Prostate gland (tissue), 2 donors: ENCODE measurements at regions not wholly inside any gene's neighbourhood (a gene's known extent, or its start where the extent isn't known, plus 50 kb on each side); places are given as distances from the start of the nearest gene placed in this dataset.

Source experiments
- DNase-seq: peaks from one replicate; pipeline ENCODE4 v3.0.0-alpha.2; 2019; ENCODE audit warnings: low spot score
- H3K27ac ChIP-seq, 2 donors: fragments of 200-600 bp; sonication (generic); 2 replicates each; pipeline ENCODE4 v1.5.1; 2017 to 2019
- H3K27me3 ChIP-seq: fragments of 200-600 bp; sonication (generic); replicated peaks from 2 replicates; pipeline ENCODE4 v1.5.1; 2019; ENCODE audit not compliant: insufficient read depth
- H3K36me3 ChIP-seq, 2 donors: fragments of 200-600 bp; sonication (generic); 1 replicate in 1 of 2; 2 replicates in 1 of 2; pipeline versions ENCODE4 v1.5.1 to v1.8.1; 2017 to 2019
- H3K4me1 ChIP-seq: fragments of 200-600 bp; sonication (generic); replicated peaks from 2 replicates; pipeline ENCODE4 v1.5.1; 2019
- H3K4me3 ChIP-seq, 2 donors: fragments of 200-600 bp; sonication (generic); 2 replicates each; pipeline ENCODE4 v1.5.1; 2017 to 2019
- H3K9me3 ChIP-seq: fragments of 200-600 bp; sonication (generic); 2 replicates; pipeline ENCODE4 v1.5.1; 2017
- POLR2A ChIP-seq: fragments of 450-650 bp; IDR thresholded peaks from one replicate; pipeline ENCODE4 v1.6.1; 2016; ENCODE audit warnings: antibody characterized with exemption, mild to moderate bottlenecking
- POLR2AphosphoS5 ChIP-seq: sonication (generic); formaldehyde crosslinking; IDR thresholded peaks from one replicate; pipeline ENCODE4 v1.6.1; 2017; ENCODE audit warnings: antibody characterized with exemption
- WGBS: methylation state at CpG from one replicate; pipeline ENCODE4 v1.1.5; 2018; 5-methylcytosine and 5-hydroxymethylcytosine counted together
- intact Hi-C: fragments of 100-400 bp; cut with DNase I; formaldehyde crosslinking; loops from one replicate; pipeline ENCODE4 v1.14.2; 2022
- TF ChIP-seq, protein P1 (sequence below), 4 experiments: fragments of 200-600 bp in 2 of 4; fragments of 450-650 bp in 2 of 4; sonication (generic) in 2 of 4; IDR thresholded peaks; 1 replicate in 3 of 4; 2 replicates in 1 of 4; pipeline ENCODE4 v1.5.1; 2016 to 2019; ENCODE audit warnings: antibody characterized with exemption in 4 of 4, mild to moderate bottlenecking in 2 of 4, moderate library complexity in 2 of 4

DNA sequence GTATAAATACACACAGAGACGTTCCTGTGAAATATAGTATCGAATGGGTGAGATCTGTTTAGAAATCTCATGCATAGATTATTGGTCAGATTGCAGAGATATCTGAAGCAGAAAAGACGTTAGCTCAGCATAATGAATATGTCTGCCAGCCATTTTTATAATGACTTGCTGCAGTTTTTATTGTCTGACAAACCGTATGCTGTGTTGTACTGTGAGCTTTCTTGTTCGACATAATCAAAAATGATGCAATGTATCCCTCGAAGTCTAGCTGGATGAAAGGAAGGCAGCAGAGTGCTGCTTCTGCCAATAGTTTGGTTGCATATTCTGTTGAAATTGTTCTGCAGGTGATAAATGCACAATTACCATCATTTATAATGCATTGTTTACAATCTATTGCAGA, 514.9 kb upstream of the ARRDC3 start:
- H3K9me3 ChIP-seq: no peaks in the 10 kb centered on the region
- H3K27me3 ChIP-seq: no peaks in the 10 kb centered on the region
- H3K4me1 ChIP-seq: no peaks in the 10 kb centered on the region
- no peaks in the 10 kb centered on the region for H3K36me3 ChIP-seq
- TF ChIP-seq, protein P1, sequence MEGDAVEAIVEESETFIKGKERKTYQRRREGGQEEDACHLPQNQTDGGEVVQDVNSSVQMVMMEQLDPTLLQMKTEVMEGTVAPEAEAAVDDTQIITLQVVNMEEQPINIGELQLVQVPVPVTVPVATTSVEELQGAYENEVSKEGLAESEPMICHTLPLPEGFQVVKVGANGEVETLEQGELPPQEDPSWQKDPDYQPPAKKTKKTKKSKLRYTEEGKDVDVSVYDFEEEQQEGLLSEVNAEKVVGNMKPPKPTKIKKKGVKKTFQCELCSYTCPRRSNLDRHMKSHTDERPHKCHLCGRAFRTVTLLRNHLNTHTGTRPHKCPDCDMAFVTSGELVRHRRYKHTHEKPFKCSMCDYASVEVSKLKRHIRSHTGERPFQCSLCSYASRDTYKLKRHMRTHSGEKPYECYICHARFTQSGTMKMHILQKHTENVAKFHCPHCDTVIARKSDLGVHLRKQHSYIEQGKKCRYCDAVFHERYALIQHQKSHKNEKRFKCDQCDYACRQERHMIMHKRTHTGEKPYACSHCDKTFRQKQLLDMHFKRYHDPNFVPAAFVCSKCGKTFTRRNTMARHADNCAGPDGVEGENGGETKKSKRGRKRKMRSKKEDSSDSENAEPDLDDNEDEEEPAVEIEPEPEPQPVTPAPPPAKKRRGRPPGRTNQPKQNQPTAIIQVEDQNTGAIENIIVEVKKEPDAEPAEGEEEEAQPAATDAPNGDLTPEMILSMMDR (IDR thresholded peaks at IDR 0.05): no peak
- no peak for TF ChIP-seq POLR2AphosphoS5
- TF ChIP-seq POLR2A: no peak
- no peak for DNase-seq
- no peak overlapping the region for H3K4me3 ChIP-seq
- intact Hi-C loops: no loop called here
- H3K27ac ChIP-seq: no peak overlapping the region
- WGBS: 34% methylated on average over 6 of the region's 6 CpGs

DNA sequence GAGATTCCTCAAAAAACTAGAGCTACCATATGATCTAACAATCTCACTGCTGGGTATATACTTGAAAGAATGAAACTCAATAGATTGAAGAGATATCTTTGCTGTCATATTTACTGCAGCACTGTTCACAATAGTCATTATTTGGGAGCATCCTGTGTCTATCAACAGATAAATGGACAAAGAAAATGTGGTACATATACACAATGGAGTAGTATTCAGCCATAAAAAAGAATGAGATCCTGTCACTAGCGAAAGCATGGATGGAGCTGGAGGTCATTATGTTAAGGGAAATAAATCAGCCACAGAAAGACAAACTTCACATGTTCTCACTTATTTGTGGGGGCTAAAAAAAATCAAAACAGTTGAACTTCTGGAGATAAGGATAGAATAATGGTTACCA, 505.7 kb upstream of the ARRDC3 start:
- no peaks in the 10 kb centered on the region for H3K9me3 ChIP-seq
- 100% methylated on average over 1 of the region's 1 CpG for WGBS
- H3K4me3 ChIP-seq: no peak overlapping the region
- no peak for DNase-seq
- no peaks in the 10 kb centered on the region for H3K4me1 ChIP-seq
- H3K36me3 ChIP-seq: no peaks in the 10 kb centered on the region
- TF ChIP-seq POLR2AphosphoS5: no peak
- TF ChIP-seq POLR2A: no peak
- TF ChIP-seq, protein P1 (IDR thresholded peaks at IDR 0.05): no peak
- intact Hi-C loops: no loop called here
- H3K27me3 ChIP-seq: no peaks in the 10 kb centered on the region
- H3K27ac ChIP-seq: no peak overlapping the region

GRCh38 chr5:91885291-91886265, 502.5 kb upstream of the ARRDC3 start:
- TF ChIP-seq POLR2AphosphoS5: no peak
- TF ChIP-seq, protein P1 (IDR thresholded peaks at IDR 0.05): no peak
- no peak for TF ChIP-seq POLR2A
- Histone ChIP-seq H3K4me1 (no peaks in the 10 kb centered on the region), H3K36me3 (no peaks in the 10 kb centered on the region), H3K9me3 (no peaks in the 10 kb centered on the region), H3K27ac (no peak overlapping the region), H3K27me3 (no peaks in the 10 kb centered on the region), H3K4me3 (no peak overlapping the region)
- intact Hi-C loops: no loop called here
- no peak for DNase-seq
- 48% methylated on average over 8 of the region's 8 CpGs for WGBS

GRCh38 chr5:91884036-91884435, 500.9 kb upstream of the ARRDC3 start:
- no peaks in the 10 kb centered on the region for H3K36me3 ChIP-seq
- no peaks in the 10 kb centered on the region for H3K4me1 ChIP-seq
- H3K27me3 ChIP-seq: no peaks in the 10 kb centered on the region
- TF ChIP-seq POLR2A: no peak
- no peaks in the 10 kb centered on the region for H3K9me3 ChIP-seq
- intact Hi-C loops: no loop called here
- DNase-seq: no peak
- WGBS: 75% methylated on average over 1 of the region's 1 CpG
- H3K4me3 ChIP-seq: no peak overlapping the region
- H3K27ac ChIP-seq: no peak overlapping the region

- no peak for TF ChIP-seq POLR2AphosphoS5
- no peak for TF ChIP-seq POLR2A
- TF ChIP-seq, protein P1 (IDR thresholded peaks at IDR 0.05): no peak
- H3K27me3 ChIP-seq: no peaks in the 10 kb centered on the region
- 60% methylated on average over 9 of the region's 9 CpGs for WGBS
- no peak for DNase-seq
- intact Hi-C loops: no loop called here
- no peaks in the 10 kb centered on the region for H3K9me3 ChIP-seq
- no peaks in the 10 kb centered on the region for H3K36me3 ChIP-seq
- no peak overlapping the region for H3K27ac ChIP-seq
- H3K4me1 ChIP-seq: no peaks in the 10 kb centered on the region
- no peak overlapping the region for H3K4me3 ChIP-seq
Measured at GRCh38 chr5:91875196-91875779, 492.2 kb upstream of the ARRDC3 start.
